NT2/D1 (cell line): ENCODE measurements at regions not wholly inside any gene's neighbourhood (a gene's known extent, or its start where the extent isn't known, plus 50 kb on each side); places are given as distances from the start of the nearest gene placed in this dataset.

ENCODE experiments used
- SUZ12 ChIP-seq: IDR thresholded peaks from 2 replicates; pipeline ENCODE4 v1.6.1; 2011; ENCODE audit not compliant: insufficient read length, insufficient read depth; ENCODE audit errors: extremely low read depth
- YY1 ChIP-seq: IDR thresholded peaks from 2 replicates; pipeline ENCODE4 v1.6.1; 2011; ENCODE audit not compliant: insufficient read length, insufficient read depth
- ZNF274 ChIP-seq: IDR thresholded peaks from 2 replicates; pipeline ENCODE4 v1.6.1; 2011; ENCODE audit warnings: mild to moderate bottlenecking, low read depth, low read length

GRCh38 chr5:167554564-167555290, 736.7 kb upstream of the WWC1 start:
- TF ChIP-seq ZNF274 (no peak), YY1 (no peak), SUZ12 (no peak)
